ENCODE measurements at regions not wholly inside any gene's neighbourhood (a gene's known extent, or its start where the extent isn't known, plus 50 kb on each side); places are given as distances from the start of the nearest gene placed in this dataset.

DNA sequence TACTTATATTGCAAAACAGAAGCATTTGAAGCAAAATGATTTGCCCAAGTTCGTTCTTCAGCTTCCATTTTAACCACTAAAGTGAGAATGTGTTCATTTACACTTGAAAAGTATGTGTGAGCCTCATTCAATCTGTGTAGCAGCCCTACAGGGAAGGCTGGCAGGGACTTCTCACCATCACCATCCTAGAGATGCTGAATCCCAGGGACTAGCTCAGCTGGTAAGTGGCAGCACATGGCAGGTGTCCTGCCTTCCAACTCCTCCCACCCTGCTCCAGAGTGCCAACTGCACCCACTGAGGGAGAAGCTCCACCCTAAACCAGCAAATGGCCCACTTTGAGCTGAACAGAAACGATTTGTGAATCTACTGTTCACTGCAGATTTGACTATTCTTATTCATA lies 91.5 kb downstream of the EN1 start:
- Histone ChIP-seq H3K9me3 (no peaks in the 10 kb centered on the region), H3K27me3 (no peaks in the 10 kb centered on the region), H3K4me1 (ENCODE audit: insufficient read depth) (no peaks in the 10 kb centered on the region), H3K4me3 (no peak overlapping the region), H3K36me3 (no peaks in the 10 kb centered on the region), H3K27ac (no peak overlapping the region)
- intact Hi-C loops (cut with DNase I): no loop called here
- no peak for DNase-seq
- TF ChIP-seq EP300 (IDR thresholded peaks at IDR 0.05): no peak
- no peak for TF ChIP-seq POLR2A (IDR thresholded peaks at IDR 0.05)
- no peak for TF ChIP-seq CTCF (IDR thresholded peaks at IDR 0.05)
- WGBS, 3 donors: 14 to 33% (median 25%) methylated on average over 2 of the region's 2 CpGs

DNA sequence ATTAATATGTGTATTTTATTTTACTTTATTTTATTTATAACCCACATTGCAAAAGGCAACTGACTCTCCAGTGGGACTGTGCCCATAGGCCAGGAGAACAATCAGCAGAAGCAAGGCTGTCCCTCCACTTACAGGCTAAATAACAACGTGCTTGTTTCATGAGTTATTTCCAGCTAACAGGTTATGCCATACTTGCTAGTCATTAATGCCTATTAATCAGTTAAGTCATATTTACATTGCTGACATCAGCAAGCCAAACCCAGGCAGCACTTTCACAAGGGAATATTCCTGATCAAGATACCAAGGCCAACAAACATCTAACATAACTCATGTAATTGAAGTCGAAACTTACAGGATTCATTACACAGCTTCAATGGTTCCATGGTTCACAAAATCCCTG lies 92.1 kb downstream of the EN1 start:
- no peaks in the 10 kb centered on the region for H3K27me3 ChIP-seq
- 59 to 81% (median 68%) methylated on average over 2 of the region's 2 CpGs for WGBS, 3 donors
- H3K4me1 ChIP-seq (ENCODE audit: insufficient read depth): no peaks in the 10 kb centered on the region
- no peak overlapping the region for H3K27ac ChIP-seq
- TF ChIP-seq POLR2A (IDR thresholded peaks at IDR 0.05) (no peak), CTCF (IDR thresholded peaks at IDR 0.05) (no peak), EP300 (IDR thresholded peaks at IDR 0.05) (no peak)
- no peak overlapping the region for H3K4me3 ChIP-seq
- DNase-seq: no peak
- intact Hi-C loops (cut with DNase I): no loop called here
- H3K9me3 ChIP-seq: no peaks in the 10 kb centered on the region
- H3K36me3 ChIP-seq: no peaks in the 10 kb centered on the region

GRCh38 chr2:118752762-118753429 lies 94.6 kb downstream of the EN1 start:
- Histone ChIP-seq H3K9me3 (no peaks in the 10 kb centered on the region), H3K36me3 (no peaks in the 10 kb centered on the region), H3K4me3 (no peak overlapping the region), H3K4me1 (ENCODE audit: insufficient read depth) (no peaks in the 10 kb centered on the region), H3K27ac (no peak overlapping the region), H3K27me3 (no peaks in the 10 kb centered on the region)
- intact Hi-C loops (cut with DNase I): no loop called here
- TF ChIP-seq CTCF (IDR thresholded peaks at IDR 0.05): no peak
- no peak for TF ChIP-seq EP300 (IDR thresholded peaks at IDR 0.05)
- no peak for TF ChIP-seq POLR2A (IDR thresholded peaks at IDR 0.05)
- WGBS, 3 donors: 69 to 77% (median 70%) methylated on average over 15 to 16 of the region's 16 CpGs
- DNase-seq: no peak

DNA sequence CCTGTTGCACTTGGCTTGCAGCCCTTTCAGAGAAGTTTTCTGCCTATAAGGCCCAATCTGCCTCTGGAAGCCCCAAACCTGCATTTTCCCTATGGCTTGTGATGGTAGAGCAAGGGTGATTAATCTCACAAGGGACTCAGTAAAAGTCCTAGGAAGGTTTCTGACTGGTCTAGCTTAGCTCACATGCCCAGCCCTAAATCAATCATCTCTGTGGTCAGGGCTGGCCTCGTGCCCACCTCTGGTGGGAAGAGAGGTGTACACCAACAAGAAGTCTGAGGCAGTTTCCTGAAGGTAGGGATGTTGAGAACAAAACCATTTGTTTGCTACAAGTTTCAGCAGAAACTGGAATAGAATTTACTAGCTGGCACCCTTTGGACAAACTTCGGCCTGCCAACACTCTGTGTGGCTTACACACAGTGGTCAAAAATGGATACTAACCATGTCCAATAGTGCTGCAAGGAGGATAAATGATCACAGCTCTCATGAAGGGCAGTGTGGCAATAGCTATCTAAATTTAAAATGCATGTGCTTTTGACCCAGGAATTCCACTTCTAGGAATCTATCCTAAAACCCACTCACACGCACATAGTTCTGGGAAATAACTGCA lies 96.4 kb downstream of the EN1 start:
- no peak for DNase-seq
- Histone ChIP-seq H3K27me3 (no peaks in the 10 kb centered on the region), H3K9me3 (no peaks in the 10 kb centered on the region), H3K4me3 (no peak overlapping the region), H3K4me1 (ENCODE audit: insufficient read depth) (no peaks in the 10 kb centered on the region), H3K27ac (no peak overlapping the region), H3K36me3 (no peaks in the 10 kb centered on the region)
- 64 to 72% (median 65%) methylated on average over 3 of the region's 3 CpGs for WGBS, 3 donors
- TF ChIP-seq EP300 (IDR thresholded peaks at IDR 0.05) (no peak), POLR2A (IDR thresholded peaks at IDR 0.05) (no peak), CTCF (IDR thresholded peaks at IDR 0.05) (no peak)
- intact Hi-C loops (cut with DNase I): no loop called here

All from ovary (tissue), 7 donors.